GM23338 (cell line): ENCODE measurements at regions not wholly inside any gene's neighbourhood (a gene's known extent, or its start where the extent isn't known, plus 50 kb on each side); places are given as distances from the start of the nearest gene placed in this dataset.

Experiments used
- CTCF ChIP-seq, 2 experiments: fragments of 200-600 bp in 1 of 2; sonication (generic) in 1 of 2; conservative IDR thresholded peaks; 2 replicates each; pipeline versions ENCODE4 v1.5.1 to v1.6.1; 2016 to 2017; ENCODE audit warnings: antibody characterized with exemption in 2 of 2, low read depth in 2 of 2, mild to moderate bottlenecking in 2 of 2, moderate library complexity in 1 of 2
- EZH2 ChIP-seq: fragments of 200-600 bp; sonication (generic); IDR thresholded peaks from one replicate; pipeline ENCODE4 v1.8.0; 2017; ENCODE audit warnings: antibody characterized with exemption, mild to moderate bottlenecking, low read depth; ENCODE audit not compliant: unreplicated experiment

GRCh38 chr1:68293122-68293521 is 60.8 kb upstream of the WLS start:
- TF ChIP-seq CTCF (conservative IDR thresholded peaks at IDR 0.05; ENCODE audit: low read depth in 2 of 2) (no peak), EZH2 (no peak)
